T-cell (primary cell): ENCODE measurements at regions not wholly inside any gene's neighbourhood (a gene's known extent, or its start where the extent isn't known, plus 50 kb on each side); places are given as distances from the start of the nearest gene placed in this dataset.

ENCODE experiments used
- ATAC-seq, 4 experiments: fragments of 200-7000 bp in 3 of 4; fragments of 150-1000 bp in 1 of 4; cut with Tn5 transposase; replicated peaks in 1 of 4; 1 replicate in 3 of 4; 2 replicates in 1 of 4; pipeline ENCODE4 v1.10.0; 2021; ENCODE audit warnings: moderate library complexity in 3 of 4, mild to moderate bottlenecking in 2 of 4, moderate number of reproducible peaks in 1 of 4
- CTCF ChIA-PET, 2 donors: fragments of 300-600 bp; sonication (Branson Sonifier 250); formaldehyde crosslinking; loops; one replicate each; lab custom pipeline; 2022; ENCODE audit warnings: antibody characterized with exemption in 2 of 2; lab: Charles Lee
- POLR2A ChIA-PET, 2 donors: fragments of 300-600 bp; sonication (Branson Sonifier 250); formaldehyde crosslinking; loops; one replicate each; lab custom pipeline; 2022; ENCODE audit warnings: antibody characterized with exemption in 2 of 2; lab: Charles Lee
- DNase-seq, 35 experiments: peaks; one replicate each; pipeline versions ENCODE4 v3.0.0 to v3.0.0-alpha.2; 2013 to 2023
- H3K27ac ChIP-seq: one replicate; pipeline ENCODE4 v1.5.1; 2013; ENCODE audit warnings: low read length
- H3K27me3 ChIP-seq, 2 experiments: replicated peaks in 1 of 2; 1 replicate in 1 of 2; 2 replicates in 1 of 2; pipeline versions ENCODE4 v1.6.1 to v1.7.0; 2013; ENCODE audit warnings: low read length in 1 of 2, mixed read lengths in 1 of 2; ENCODE audit not compliant: control insufficient read depth in 2 of 2, insufficient read depth in 2 of 2; ENCODE audit errors: extremely low read depth in 1 of 2
- H3K36me3 ChIP-seq, 2 donors: 1 replicate in 1 of 2; 2 replicates in 1 of 2; pipeline versions ENCODE4 v1.6.1 to v1.7.0; 2013; ENCODE audit warnings: low read length in 1 of 2; ENCODE audit not compliant: control insufficient read depth in 2 of 2, insufficient read depth in 1 of 2; ENCODE audit errors: extremely low read depth in 1 of 2
- H3K4me1 ChIP-seq, 2 experiments: 1 replicate in 1 of 2; 2 replicates in 1 of 2; pipeline versions ENCODE4 v1.6.1 to v1.7.0; 2013; ENCODE audit warnings: low read length in 2 of 2, mixed read lengths in 1 of 2; ENCODE audit not compliant: insufficient read depth in 2 of 2, control insufficient read depth in 1 of 2; ENCODE audit errors: extremely low read depth in 1 of 2
- H3K4me3 ChIP-seq, 2 donors: 1 replicate in 1 of 2; 2 replicates in 1 of 2; pipeline versions ENCODE4 v1.5.1 to v1.7.0; 2013; ENCODE audit warnings: mild to moderate bottlenecking in 2 of 2, low read length in 1 of 2, moderate library complexity in 1 of 2; ENCODE audit not compliant: control insufficient read depth in 1 of 2; ENCODE audit errors: extremely low read depth in 1 of 2
- H3K9me3 ChIP-seq: 2 replicates; pipeline ENCODE4 v1.7.0; 2013
- H3K27ac Mint-ChIP-seq, 2 donors: one replicate each; pipeline ENCODE4 v1.8.0; 2020 to 2021; ENCODE audit warnings: mild to moderate bottlenecking in 2 of 2, mixed read lengths in 2 of 2
- H3K27me3 Mint-ChIP-seq, 2 donors: one replicate each; pipeline ENCODE4 v1.8.0; 2021 to 2022; ENCODE audit warnings: mixed read lengths in 2 of 2
- H3K36me3 Mint-ChIP-seq: one replicate; pipeline ENCODE4 v1.8.0; 2021; ENCODE audit warnings: mixed read lengths
- H3K4me1 Mint-ChIP-seq, 3 donors: one replicate each; pipeline ENCODE4 v1.8.0; 2020 to 2022; ENCODE audit warnings: mixed read lengths in 3 of 3, mild to moderate bottlenecking in 1 of 3
- H3K4me3 Mint-ChIP-seq, 3 donors: one replicate each; pipeline ENCODE4 v1.8.0; 2020 to 2022; ENCODE audit warnings: mild to moderate bottlenecking in 3 of 3, mixed read lengths in 3 of 3, moderate library complexity in 3 of 3
- H3K9me3 Mint-ChIP-seq, 3 donors: one replicate each; pipeline ENCODE4 v1.8.0; 2020 to 2022; ENCODE audit warnings: mixed read lengths in 3 of 3
- WGBS: methylation state at CpG from one replicate; pipeline ENCODE4 v1.1.5; 2013; ENCODE audit warnings: missing lambda C conversion rate; ENCODE audit not compliant: insufficient coverage; 5-methylcytosine and 5-hydroxymethylcytosine counted together

- peaks cover 7 to 27% of the 10 kb centered on the region in 2 donors for H3K27me3 Mint-ChIP-seq
- ChIA-PET CTCF (no interaction called here), POLR2A (no interaction called here)
- H3K9me3 ChIP-seq, result no peaks in the 10 kb centered on the region
- DNase-seq, result no peak
- WGBS, result 86% methylated on average over 1 of the region's 2 CpGs
- no peaks in the 10 kb centered on the region for H3K36me3 ChIP-seq
- ATAC-seq, result no peak
- H3K4me1 ChIP-seq, result no peaks in the 10 kb centered on the region
- H3K36me3 Mint-ChIP-seq, result no peaks in the 10 kb centered on the region
- no peak overlapping the region for H3K4me3 Mint-ChIP-seq
- no peaks in the 10 kb centered on the region for H3K9me3 Mint-ChIP-seq
- no peaks in the 10 kb centered on the region for H3K4me1 Mint-ChIP-seq
- peaks cover 0 to 14% of the 10 kb centered on the region in 2 experiments for H3K27me3 ChIP-seq
- H3K27ac Mint-ChIP-seq, result no peak overlapping the region
- no peak overlapping the region for H3K4me3 ChIP-seq
- no peak overlapping the region for H3K27ac ChIP-seq
These were observed 213.4 kb downstream of the TSHZ3 start for GRCh38 chr19:31135841-31136240.

GRCh38 chr19:31132753-31133110 lies 216.5 kb downstream of the TSHZ3 start:
- Mint-ChIP-seq H3K36me3 (no peaks in the 10 kb centered on the region), H3K27me3 (peaks cover 9 to 24% of the 10 kb centered on the region in 2 donors), H3K27ac (no peak overlapping the region), H3K9me3 (no peaks in the 10 kb centered on the region), H3K4me1 (no peaks in the 10 kb centered on the region), H3K4me3 (no peak overlapping the region)
- ATAC-seq, result no peak
- no peak for DNase-seq
- CTCF ChIA-PET, result interaction anchor here in 1 of 2 donors (0.5 kb wide), 1 partner anchor 302 kb away, joined by 3 read pairs; no protein-coding TSS in a partner anchor
- POLR2A ChIA-PET, result no interaction called here
- Histone ChIP-seq H3K4me3 (no peak overlapping the region), H3K27me3 (peaks cover 0 to 12% of the 10 kb centered on the region in 2 experiments), H3K36me3 (no peaks in the 10 kb centered on the region), H3K27ac (no peak overlapping the region), H3K9me3 (no peaks in the 10 kb centered on the region), H3K4me1 (no peaks in the 10 kb centered on the region)
- WGBS, result no CpG with 5 or more reads among the region's 2 CpGs

DNA sequence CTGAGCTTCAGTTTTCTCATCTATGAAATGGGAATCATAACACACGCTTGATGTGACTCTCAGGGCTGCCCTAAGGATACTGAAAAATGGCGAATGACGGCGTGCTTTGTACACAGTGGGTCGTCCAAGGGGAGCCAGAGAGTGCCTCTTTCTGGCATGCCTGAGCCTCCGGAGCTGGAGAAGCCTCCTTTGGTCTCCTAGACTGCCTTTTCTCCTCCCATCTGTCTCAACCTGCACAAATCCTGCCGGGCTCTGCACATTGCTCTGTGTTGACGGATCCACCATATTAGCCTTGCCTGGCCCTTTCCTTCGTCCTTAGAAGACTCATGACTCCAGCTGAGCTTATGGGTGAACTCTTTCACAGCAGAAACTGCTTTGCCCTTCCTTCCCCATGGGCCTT lies 220.9 kb downstream of the TSHZ3 start:
- WGBS, result 89% methylated on average over 9 of the region's 9 CpGs

GRCh38 chr19:31127134-31127967 lies 221.9 kb downstream of the TSHZ3 start:
- Mint-ChIP-seq H3K4me1 (no peaks in the 10 kb centered on the region), H3K27me3 (peaks cover 12 to 16% of the 10 kb centered on the region in 2 donors), H3K36me3 (no peaks in the 10 kb centered on the region), H3K4me3 (no peak overlapping the region), H3K27ac (no peak overlapping the region), H3K9me3 (no peaks in the 10 kb centered on the region)
- ChIA-PET POLR2A (no interaction called here), CTCF (no interaction called here)
- H3K36me3 ChIP-seq, result no peaks in the 10 kb centered on the region
- peaks cover 0 to 9% of the 10 kb centered on the region in 2 experiments for H3K27me3 ChIP-seq
- no peaks in the 10 kb centered on the region for H3K9me3 ChIP-seq
- no peaks in the 10 kb centered on the region for H3K4me1 ChIP-seq
- DNase-seq (no peak), ATAC-seq (no peak)
- WGBS, result 77% methylated on average over 14 of the region's 14 CpGs
- H3K4me3 ChIP-seq, result no peak overlapping the region
- no peak overlapping the region for H3K27ac ChIP-seq

More for the DNA sequence above, 220.9 kb downstream of the TSHZ3 start:
- Histone ChIP-seq H3K4me1 (no peaks in the 10 kb centered on the region), H3K27me3 (peaks cover 0 to 11% of the 10 kb centered on the region in 2 experiments), H3K36me3 (no peaks in the 10 kb centered on the region), H3K4me3 (no peak overlapping the region), H3K9me3 (no peaks in the 10 kb centered on the region), H3K27ac (no peak overlapping the region)
- no peak overlapping the region for H3K27ac Mint-ChIP-seq
- ChIA-PET POLR2A (no interaction called here), CTCF (no interaction called here)
- no peaks in the 10 kb centered on the region for H3K9me3 Mint-ChIP-seq
- H3K4me1 Mint-ChIP-seq, result no peaks in the 10 kb centered on the region
- no peak overlapping the region for H3K4me3 Mint-ChIP-seq
- H3K27me3 Mint-ChIP-seq, result peaks cover 12 to 16% of the 10 kb centered on the region in 2 donors
- DNase-seq, result no peak
- H3K36me3 Mint-ChIP-seq, result no peaks in the 10 kb centered on the region
- ATAC-seq, result no peak

- DNase-seq (no peak), ATAC-seq (no peak)
- Mint-ChIP-seq H3K9me3 (no peaks in the 10 kb centered on the region), H3K4me3 (no peak overlapping the region), H3K36me3 (no peaks in the 10 kb centered on the region), H3K4me1 (no peaks in the 10 kb centered on the region), H3K27me3 (peaks cover 12 to 16% of the 10 kb centered on the region in 2 donors), H3K27ac (no peak overlapping the region)
- 100% methylated on average over 1 of the region's 6 CpGs for WGBS
- peaks cover 0 to 9% of the 10 kb centered on the region in 2 experiments for H3K27me3 ChIP-seq
- no peaks in the 10 kb centered on the region for H3K9me3 ChIP-seq
- ChIA-PET CTCF (no interaction called here), POLR2A (no interaction called here)
- no peak overlapping the region for H3K27ac ChIP-seq
- no peaks in the 10 kb centered on the region for H3K4me1 ChIP-seq
- no peak overlapping the region for H3K4me3 ChIP-seq
- no peaks in the 10 kb centered on the region for H3K36me3 ChIP-seq
These were observed 223.0 kb downstream of the TSHZ3 start for GRCh38 chr19:31126236-31126635.

DNA sequence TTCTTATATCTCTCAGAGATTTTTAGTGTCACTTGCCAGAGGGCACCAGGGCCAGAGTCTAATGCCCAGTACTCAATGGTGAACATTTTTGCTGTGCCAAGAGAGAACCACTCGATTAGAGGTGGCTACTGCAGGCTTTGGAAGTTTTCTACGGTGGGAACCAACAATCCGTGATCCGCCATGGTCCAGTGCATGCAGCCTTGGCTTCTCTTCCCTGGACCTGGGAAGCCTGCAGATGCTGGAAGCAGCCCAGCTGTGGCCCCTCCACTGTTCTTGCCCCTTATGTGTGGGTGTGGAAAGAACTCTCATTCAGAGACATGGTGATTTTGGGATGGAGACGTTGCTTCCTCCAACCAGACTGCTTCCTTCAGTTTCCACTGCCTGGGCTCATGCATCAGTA lies 224.2 kb downstream of the TSHZ3 start:
- no peak overlapping the region for H3K4me3 ChIP-seq
- no peaks in the 10 kb centered on the region for H3K36me3 ChIP-seq
- Mint-ChIP-seq H3K36me3 (no peaks in the 10 kb centered on the region), H3K9me3 (no peaks in the 10 kb centered on the region), H3K27ac (no peak overlapping the region), H3K4me3 (no peak overlapping the region), H3K27me3 (peaks cover 11 to 13% of the 10 kb centered on the region in 2 donors), H3K4me1 (no peaks in the 10 kb centered on the region)
- CTCF ChIA-PET, result no interaction called here
- H3K9me3 ChIP-seq, result no peaks in the 10 kb centered on the region
- POLR2A ChIA-PET, result no interaction called here
- ATAC-seq (no peak), DNase-seq (no peak)
- H3K4me1 ChIP-seq, result no peaks in the 10 kb centered on the region
- 65% methylated on average over 2 of the region's 5 CpGs for WGBS
- H3K27ac ChIP-seq, result no peak overlapping the region
- H3K27me3 ChIP-seq, result peaks cover 0 to 9% of the 10 kb centered on the region in 2 experiments
